ENCODE measurements at regions not wholly inside any gene's neighbourhood (a gene's known extent, or its start where the extent isn't known, plus 50 kb on each side); places are given as distances from the start of the nearest gene placed in this dataset.

GRCh38 chr15:31551323-31551722 is 224.7 kb downstream of the KLF13 start:
- no peaks in the 10 kb centered on the region for H3K36me3 ChIP-seq (ENCODE audit: control insufficient read depth, insufficient read depth, low read length)
- 87 to 92% methylated on average over 5 of the region's 5 CpGs for WGBS, 2 experiments

GRCh38 chr15:31552482-31553099 is 226.0 kb downstream of the KLF13 start:
- 89 to 94% methylated on average over 13 of the region's 13 CpGs for WGBS, 2 experiments
- no peak overlapping the region for H3K27ac ChIP-seq (ENCODE audit: insufficient read depth, low read depth, low read length, poor library complexity, severe bottlenecking)
- no peaks in the 10 kb centered on the region for H3K4me1 ChIP-seq (ENCODE audit: control insufficient read depth, insufficient read depth, low read length)
- H3K36me3 ChIP-seq (ENCODE audit: control insufficient read depth, insufficient read depth, low read length): no peaks in the 10 kb centered on the region
- no peak overlapping the region for H3K4me3 ChIP-seq (ENCODE audit: insufficient read depth, low read depth, low read length)
- H3K27me3 ChIP-seq (ENCODE audit: control insufficient read depth, insufficient read depth, low read length, poor library complexity, severe bottlenecking): no peaks in the 10 kb centered on the region
- no peaks in the 10 kb centered on the region for H3K9me3 ChIP-seq (ENCODE audit: control insufficient read depth, low read length)

More at GRCh38 chr15:31551323-31551722, 224.7 kb downstream of the KLF13 start:
- Histone ChIP-seq H3K27me3 (ENCODE audit: control insufficient read depth, insufficient read depth, low read length, poor library complexity, severe bottlenecking) (no peaks in the 10 kb centered on the region), H3K4me3 (ENCODE audit: insufficient read depth, low read depth, low read length) (no peak overlapping the region), H3K9me3 (ENCODE audit: control insufficient read depth, low read length) (no peaks in the 10 kb centered on the region), H3K27ac (ENCODE audit: insufficient read depth, low read depth, low read length, poor library complexity, severe bottlenecking) (no peak overlapping the region), H3K4me1 (ENCODE audit: control insufficient read depth, insufficient read depth, low read length) (no peaks in the 10 kb centered on the region)

GRCh38 chr15:31554261-31554660 is 227.6 kb downstream of the KLF13 start:
- H3K27ac ChIP-seq (ENCODE audit: insufficient read depth, low read depth, low read length, poor library complexity, severe bottlenecking): no peak overlapping the region
- H3K9me3 ChIP-seq (ENCODE audit: control insufficient read depth, low read length): no peaks in the 10 kb centered on the region
- WGBS, 2 experiments: 94 to 95% methylated on average over 8 of the region's 8 CpGs

GRCh38 chr15:31555022-31555421 is 228.4 kb downstream of the KLF13 start:
- no peaks in the 10 kb centered on the region for H3K4me1 ChIP-seq (ENCODE audit: control insufficient read depth, insufficient read depth, low read length)
- no peak overlapping the region for H3K4me3 ChIP-seq (ENCODE audit: insufficient read depth, low read depth, low read length)
- H3K9me3 ChIP-seq (ENCODE audit: control insufficient read depth, low read length): no peaks in the 10 kb centered on the region
- no peak overlapping the region for H3K27ac ChIP-seq (ENCODE audit: insufficient read depth, low read depth, low read length, poor library complexity, severe bottlenecking)
- no peaks in the 10 kb centered on the region for H3K36me3 ChIP-seq (ENCODE audit: control insufficient read depth, insufficient read depth, low read length)
- H3K27me3 ChIP-seq (ENCODE audit: control insufficient read depth, insufficient read depth, low read length, poor library complexity, severe bottlenecking): no peaks in the 10 kb centered on the region
- WGBS, 2 experiments: 91 to 94% methylated on average over 3 of the region's 3 CpGs

More at GRCh38 chr15:31554261-31554660, 227.6 kb downstream of the KLF13 start:
- Histone ChIP-seq H3K4me1 (ENCODE audit: control insufficient read depth, insufficient read depth, low read length) (no peaks in the 10 kb centered on the region), H3K36me3 (ENCODE audit: control insufficient read depth, insufficient read depth, low read length) (no peaks in the 10 kb centered on the region), H3K27me3 (ENCODE audit: control insufficient read depth, insufficient read depth, low read length, poor library complexity, severe bottlenecking) (no peaks in the 10 kb centered on the region), H3K4me3 (ENCODE audit: insufficient read depth, low read depth, low read length) (no peak overlapping the region)

- peaks cover 3% of the 10 kb centered on the region for H3K4me1 ChIP-seq (ENCODE audit: control insufficient read depth, insufficient read depth, low read length)
Measured at GRCh38 chr15:31556494-31557150, 230.0 kb downstream of the KLF13 start.

GRCh38 chr15:31557899-31558298 is 231.3 kb downstream of the KLF13 start:
- no peak overlapping the region for H3K27ac ChIP-seq (ENCODE audit: insufficient read depth, low read depth, low read length, poor library complexity, severe bottlenecking)
- H3K9me3 ChIP-seq (ENCODE audit: control insufficient read depth, low read length): no peaks in the 10 kb centered on the region
- H3K4me3 ChIP-seq (ENCODE audit: insufficient read depth, low read depth, low read length): no peak overlapping the region
- WGBS, 2 experiments: 91 to 94% methylated on average over 7 of the region's 7 CpGs
- H3K36me3 ChIP-seq (ENCODE audit: control insufficient read depth, insufficient read depth, low read length): no peaks in the 10 kb centered on the region
- H3K27me3 ChIP-seq (ENCODE audit: control insufficient read depth, insufficient read depth, low read length, poor library complexity, severe bottlenecking): no peaks in the 10 kb centered on the region
- H3K4me1 ChIP-seq (ENCODE audit: control insufficient read depth, insufficient read depth, low read length): peaks cover 3% of the 10 kb centered on the region

More at GRCh38 chr15:31556494-31557150, 230.0 kb downstream of the KLF13 start:
- H3K36me3 ChIP-seq (ENCODE audit: control insufficient read depth, insufficient read depth, low read length): no peaks in the 10 kb centered on the region
- no peak overlapping the region for H3K4me3 ChIP-seq (ENCODE audit: insufficient read depth, low read depth, low read length)
- no peak overlapping the region for H3K27ac ChIP-seq (ENCODE audit: insufficient read depth, low read depth, low read length, poor library complexity, severe bottlenecking)
- H3K27me3 ChIP-seq (ENCODE audit: control insufficient read depth, insufficient read depth, low read length, poor library complexity, severe bottlenecking): no peaks in the 10 kb centered on the region
- 93 to 94% methylated on average over 8 to 9 of the region's 9 CpGs for WGBS, 2 experiments
- no peaks in the 10 kb centered on the region for H3K9me3 ChIP-seq (ENCODE audit: control insufficient read depth, low read length)

GRCh38 chr15:31558840-31559239 is 232.2 kb downstream of the KLF13 start:
- Histone ChIP-seq H3K4me1 (ENCODE audit: control insufficient read depth, insufficient read depth, low read length) (peaks cover 3% of the 10 kb centered on the region), H3K4me3 (ENCODE audit: insufficient read depth, low read depth, low read length) (no peak overlapping the region), H3K27ac (ENCODE audit: insufficient read depth, low read depth, low read length, poor library complexity, severe bottlenecking) (no peak overlapping the region), H3K27me3 (ENCODE audit: control insufficient read depth, insufficient read depth, low read length, poor library complexity, severe bottlenecking) (no peaks in the 10 kb centered on the region), H3K36me3 (ENCODE audit: control insufficient read depth, insufficient read depth, low read length) (no peaks in the 10 kb centered on the region), H3K9me3 (ENCODE audit: control insufficient read depth, low read length) (no peaks in the 10 kb centered on the region)
- WGBS, 2 experiments: 94 to 95% methylated on average over 11 to 12 of the region's 12 CpGs

- WGBS, 2 experiments: 90 to 92% methylated on average over 3 of the region's 3 CpGs
- no peaks in the 10 kb centered on the region for H3K36me3 ChIP-seq (ENCODE audit: control insufficient read depth, insufficient read depth, low read length)
- H3K4me1 ChIP-seq (ENCODE audit: control insufficient read depth, insufficient read depth, low read length): peaks cover 3% of the 10 kb centered on the region
- H3K27ac ChIP-seq (ENCODE audit: insufficient read depth, low read depth, low read length, poor library complexity, severe bottlenecking): no peak overlapping the region
- no peak overlapping the region for H3K4me3 ChIP-seq (ENCODE audit: insufficient read depth, low read depth, low read length)
- no peaks in the 10 kb centered on the region for H3K27me3 ChIP-seq (ENCODE audit: control insufficient read depth, insufficient read depth, low read length, poor library complexity, severe bottlenecking)
- no peaks in the 10 kb centered on the region for H3K9me3 ChIP-seq (ENCODE audit: control insufficient read depth, low read length)
Measured at GRCh38 chr15:31559786-31560185, 233.2 kb downstream of the KLF13 start.

GRCh38 chr15:31560643-31561042 is 234.0 kb downstream of the KLF13 start:
- 93 to 94% methylated on average over 4 of the region's 4 CpGs for WGBS, 2 experiments
- Histone ChIP-seq H3K4me1 (ENCODE audit: control insufficient read depth, insufficient read depth, low read length) (peaks cover 3% of the 10 kb centered on the region), H3K4me3 (ENCODE audit: insufficient read depth, low read depth, low read length) (no peak overlapping the region), H3K27me3 (ENCODE audit: control insufficient read depth, insufficient read depth, low read length, poor library complexity, severe bottlenecking) (no peaks in the 10 kb centered on the region), H3K27ac (ENCODE audit: insufficient read depth, low read depth, low read length, poor library complexity, severe bottlenecking) (no peak overlapping the region), H3K36me3 (ENCODE audit: control insufficient read depth, insufficient read depth, low read length) (no peaks in the 10 kb centered on the region), H3K9me3 (ENCODE audit: control insufficient read depth, low read length) (no peaks in the 10 kb centered on the region)

GRCh38 chr15:31561156-31561555 is 234.5 kb downstream of the KLF13 start:
- WGBS, 2 experiments: 94 to 96% methylated on average over 7 of the region's 7 CpGs
- Histone ChIP-seq H3K27ac (ENCODE audit: insufficient read depth, low read depth, low read length, poor library complexity, severe bottlenecking) (no peak overlapping the region), H3K4me3 (ENCODE audit: insufficient read depth, low read depth, low read length) (no peak overlapping the region), H3K9me3 (ENCODE audit: control insufficient read depth, low read length) (no peaks in the 10 kb centered on the region), H3K36me3 (ENCODE audit: control insufficient read depth, insufficient read depth, low read length) (no peaks in the 10 kb centered on the region), H3K27me3 (ENCODE audit: control insufficient read depth, insufficient read depth, low read length, poor library complexity, severe bottlenecking) (no peaks in the 10 kb centered on the region), H3K4me1 (ENCODE audit: control insufficient read depth, insufficient read depth, low read length) (peaks cover 3% of the 10 kb centered on the region)
